A549 (cell line): ENCODE measurements at regions not wholly inside any gene's neighbourhood (a gene's known extent, or its start where the extent isn't known, plus 50 kb on each side); places are given as distances from the start of the nearest gene placed in this dataset.

Experiments
- CBX2 ChIP-seq: fragments of 200-600 bp; sonication (generic); IDR thresholded peaks from 2 replicates; pipeline ENCODE4 v1.6.1; 2016; ENCODE audit warnings: low read depth, mild to moderate bottlenecking, borderline replicate concordance
- EP300 ChIP-seq, 2 experiments: fragments of >200 bp; sonication (Bioruptor Twin); formaldehyde crosslinking; IDR thresholded peaks; 2 replicates in 1 of 2; 3 replicates in 1 of 2; pipeline ENCODE4 v1.6.1; 2016 to 2017
- MYC ChIP-seq: IDR thresholded peaks from 2 replicates; pipeline ENCODE4 v1.6.1; 2012; ENCODE audit warnings: mild to moderate bottlenecking, inconsistent platforms, low read length, improper control_type of control experiment, borderline replicate concordance
- PBX3 ChIP-seq: IDR thresholded peaks from 2 replicates; pipeline ENCODE4 v1.6.1; 2012
- RAD21 ChIP-seq, 2 experiments: fragments of >200 bp in 1 of 2; sonication (Bioruptor Twin) in 1 of 2; formaldehyde crosslinking in 1 of 2; IDR thresholded peaks in 1 of 2; conservative IDR thresholded peaks in 1 of 2; 2 replicates in 1 of 2; 3 replicates in 1 of 2; pipeline ENCODE4 v1.6.1; 2012 to 2018; ENCODE audit warnings: inconsistent platforms in 1 of 2
- RCOR1 ChIP-seq: fragments of 150-350 bp; IDR thresholded peaks from 2 replicates; pipeline ENCODE4 v1.6.1; 2014; ENCODE audit warnings: antibody characterized with exemption, low read length, low read depth
- REST ChIP-seq: fragments of 200-600 bp; sonication (generic); IDR thresholded peaks from 2 replicates; pipeline ENCODE4 v1.6.1; 2016; ENCODE audit warnings: antibody characterized with exemption, mild to moderate bottlenecking, moderate library complexity
- SREBF2 ChIP-seq: fragments of 450-650 bp; IDR thresholded peaks from 2 replicates; pipeline ENCODE4 v1.6.1; 2014; ENCODE audit warnings: mild to moderate bottlenecking, moderate library complexity
- USF2 ChIP-seq: fragments of 450-650 bp; IDR thresholded peaks from 2 replicates; pipeline ENCODE4 v1.6.1; 2014; ENCODE audit warnings: antibody characterized with exemption
- TF ChIP-seq, protein P1 (sequence below): fragments of >200 bp; sonication (Bioruptor Twin); formaldehyde crosslinking; IDR thresholded peaks from 3 replicates; pipeline ENCODE4 v1.5.1; 2016
- TF ChIP-seq, protein P2 (sequence below): IDR thresholded peaks from 2 replicates; pipeline ENCODE4 v1.6.1; 2012

GRCh38 chr4:128639541-128640270, 169.8 kb upstream of the JADE1 start:
- TF ChIP-seq RCOR1 (no peak), PBX3 (no peak), MYC (no peak), CBX2 (no peak), SREBF2 (no peak), RAD21 (conservative IDR thresholded peaks at IDR 0.05 in 1 of 2, IDR thresholded peaks at IDR 0.05 in 1 of 2) (no peak), REST (no peak), EP300 (IDR thresholded peaks at IDR 0.05) (no peak), USF2 (no peak)
- TF ChIP-seq, protein P1, sequence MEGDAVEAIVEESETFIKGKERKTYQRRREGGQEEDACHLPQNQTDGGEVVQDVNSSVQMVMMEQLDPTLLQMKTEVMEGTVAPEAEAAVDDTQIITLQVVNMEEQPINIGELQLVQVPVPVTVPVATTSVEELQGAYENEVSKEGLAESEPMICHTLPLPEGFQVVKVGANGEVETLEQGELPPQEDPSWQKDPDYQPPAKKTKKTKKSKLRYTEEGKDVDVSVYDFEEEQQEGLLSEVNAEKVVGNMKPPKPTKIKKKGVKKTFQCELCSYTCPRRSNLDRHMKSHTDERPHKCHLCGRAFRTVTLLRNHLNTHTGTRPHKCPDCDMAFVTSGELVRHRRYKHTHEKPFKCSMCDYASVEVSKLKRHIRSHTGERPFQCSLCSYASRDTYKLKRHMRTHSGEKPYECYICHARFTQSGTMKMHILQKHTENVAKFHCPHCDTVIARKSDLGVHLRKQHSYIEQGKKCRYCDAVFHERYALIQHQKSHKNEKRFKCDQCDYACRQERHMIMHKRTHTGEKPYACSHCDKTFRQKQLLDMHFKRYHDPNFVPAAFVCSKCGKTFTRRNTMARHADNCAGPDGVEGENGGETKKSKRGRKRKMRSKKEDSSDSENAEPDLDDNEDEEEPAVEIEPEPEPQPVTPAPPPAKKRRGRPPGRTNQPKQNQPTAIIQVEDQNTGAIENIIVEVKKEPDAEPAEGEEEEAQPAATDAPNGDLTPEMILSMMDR, result no peak
- TF ChIP-seq, protein P2, sequence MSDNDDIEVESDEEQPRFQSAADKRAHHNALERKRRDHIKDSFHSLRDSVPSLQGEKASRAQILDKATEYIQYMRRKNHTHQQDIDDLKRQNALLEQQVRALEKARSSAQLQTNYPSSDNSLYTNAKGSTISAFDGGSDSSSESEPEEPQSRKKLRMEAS, result no peak
